ENCODE measurements at regions not wholly inside any gene's neighbourhood (a gene's known extent, or its start where the extent isn't known, plus 50 kb on each side); places are given as distances from the start of the nearest gene placed in this dataset.

DNA sequence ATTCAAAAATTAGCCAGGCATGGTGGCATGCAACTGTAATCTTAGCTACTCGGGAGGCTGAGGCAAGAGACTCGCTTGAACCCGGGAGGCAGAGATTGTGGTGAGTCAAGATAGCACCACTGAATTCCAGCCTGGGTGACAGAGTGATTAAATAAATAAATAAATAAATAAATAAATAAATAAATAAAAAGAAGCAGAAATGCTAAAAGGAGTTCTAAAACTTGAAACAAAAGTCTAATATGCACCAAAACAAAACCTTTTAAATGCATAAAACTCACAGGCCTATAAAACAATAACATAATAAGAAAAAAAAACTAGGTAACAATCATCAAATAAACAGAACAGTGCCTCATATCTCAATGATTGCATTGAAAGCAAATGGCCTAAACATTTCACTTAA, 1458.9 kb downstream of the AMY1C start:
- Histone ChIP-seq H3K14ac (ENCODE audit: insufficient read depth, low read length) (no peak overlapping the region), H3K9ac (ENCODE audit: extremely low read depth, insufficient read length, low read length) (no peak overlapping the region), H3K79me2 (ENCODE audit: insufficient read depth, low read length) (no peaks in the 10 kb centered on the region), H2AFZ (ENCODE audit: low read length) (no peak overlapping the region), H3K56ac (ENCODE audit: insufficient read length, low read depth, low read length) (no peak overlapping the region), H4K5ac (ENCODE audit: insufficient read length, low read depth, low read length) (no peak overlapping the region), H3K27ac (ENCODE audit: insufficient read length, low read depth, low read length) (no peak overlapping the region), H3K79me1 (ENCODE audit: insufficient read depth, low read depth, low read length, poor library complexity, severe bottlenecking) (no peaks in the 10 kb centered on the region), H2BK5ac (ENCODE audit: insufficient read length, low read length) (no peak overlapping the region), H4K20me1 (ENCODE audit: control insufficient read depth, insufficient read depth, insufficient read length) (no peaks in the 10 kb centered on the region), H2AK5ac (ENCODE audit: insufficient read length, low read length) (no peak overlapping the region), H3K4ac (ENCODE audit: low read depth, low read length) (no peak overlapping the region), H3K4me1 (ENCODE audit: insufficient read depth, low read length) (no peaks in the 10 kb centered on the region), H4K91ac (ENCODE audit: insufficient read length, low read depth, low read length) (no peak overlapping the region), H3K23ac (ENCODE audit: insufficient read length, low read depth, low read length) (no peak overlapping the region), H3K18ac (ENCODE audit: insufficient read length, low read depth, low read length) (no peak overlapping the region), H3T11ph (ENCODE audit: low read length) (no peak overlapping the region), H4K8ac (replicated peaks; ENCODE audit: insufficient read length, low read depth, low read length) (no peak overlapping the region), H3K9me3 (ENCODE audit: control insufficient read depth, low read depth, low read length) (no peaks in the 10 kb centered on the region), H2BK20ac (ENCODE audit: low read depth, low read length, poor library complexity, severe bottlenecking) (no peak overlapping the region), H2BK15ac (ENCODE audit: low read depth, low read length) (no peak overlapping the region), H2BK12ac (ENCODE audit: insufficient read length, low read depth, low read length) (no peak overlapping the region), H2BK120ac (ENCODE audit: low read depth, low read length, poor library complexity, severe bottlenecking) (no peak overlapping the region), H3K4me2 (ENCODE audit: insufficient read depth, insufficient read length, low read length) (no peak overlapping the region), H3K23me2 (ENCODE audit: insufficient read length, low read depth, low read length, poor library complexity, severe bottlenecking) (no peaks in the 10 kb centered on the region), H3K27me3 (ENCODE audit: insufficient read depth, low read length) (no peaks in the 10 kb centered on the region)
- H3K4me1 Mint-ChIP-seq, result 0 out of 4 replicates have a peak, but pooled peaks cover 0 to 9% of the 10 kb centered on the region in 2 experiments
- no peak overlapping the region for H3K4me3 Mint-ChIP-seq
- no CpG with 5 or more reads among the region's 3 CpGs for WGBS (ENCODE audit: extremely low coverage, insufficient read length, low lambda C conversion rate)
- peaks cover 3 to 7% of the 10 kb centered on the region in 2 experiments; a peak in 2 of 5 replicates for H3K9me3 Mint-ChIP-seq
- H3K36me3 Mint-ChIP-seq (ENCODE audit: insufficient read depth in 1 of 3, low read depth in 3 of 3), result no peaks in the 10 kb centered on the region
- no peaks in the 10 kb centered on the region for H3K27me3 Mint-ChIP-seq (ENCODE audit: low read depth)
- DNase-seq, result no peak
- TF ChIP-seq, protein P1, sequence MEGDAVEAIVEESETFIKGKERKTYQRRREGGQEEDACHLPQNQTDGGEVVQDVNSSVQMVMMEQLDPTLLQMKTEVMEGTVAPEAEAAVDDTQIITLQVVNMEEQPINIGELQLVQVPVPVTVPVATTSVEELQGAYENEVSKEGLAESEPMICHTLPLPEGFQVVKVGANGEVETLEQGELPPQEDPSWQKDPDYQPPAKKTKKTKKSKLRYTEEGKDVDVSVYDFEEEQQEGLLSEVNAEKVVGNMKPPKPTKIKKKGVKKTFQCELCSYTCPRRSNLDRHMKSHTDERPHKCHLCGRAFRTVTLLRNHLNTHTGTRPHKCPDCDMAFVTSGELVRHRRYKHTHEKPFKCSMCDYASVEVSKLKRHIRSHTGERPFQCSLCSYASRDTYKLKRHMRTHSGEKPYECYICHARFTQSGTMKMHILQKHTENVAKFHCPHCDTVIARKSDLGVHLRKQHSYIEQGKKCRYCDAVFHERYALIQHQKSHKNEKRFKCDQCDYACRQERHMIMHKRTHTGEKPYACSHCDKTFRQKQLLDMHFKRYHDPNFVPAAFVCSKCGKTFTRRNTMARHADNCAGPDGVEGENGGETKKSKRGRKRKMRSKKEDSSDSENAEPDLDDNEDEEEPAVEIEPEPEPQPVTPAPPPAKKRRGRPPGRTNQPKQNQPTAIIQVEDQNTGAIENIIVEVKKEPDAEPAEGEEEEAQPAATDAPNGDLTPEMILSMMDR (conservative IDR thresholded peaks at IDR 0.05), result no peak
- no peak overlapping the region for H3K27ac Mint-ChIP-seq

All from H9 (cell line).